ENCODE measurements at regions not wholly inside any gene's neighbourhood (a gene's known extent, or its start where the extent isn't known, plus 50 kb on each side); places are given as distances from the start of the nearest gene placed in this dataset.

DNA sequence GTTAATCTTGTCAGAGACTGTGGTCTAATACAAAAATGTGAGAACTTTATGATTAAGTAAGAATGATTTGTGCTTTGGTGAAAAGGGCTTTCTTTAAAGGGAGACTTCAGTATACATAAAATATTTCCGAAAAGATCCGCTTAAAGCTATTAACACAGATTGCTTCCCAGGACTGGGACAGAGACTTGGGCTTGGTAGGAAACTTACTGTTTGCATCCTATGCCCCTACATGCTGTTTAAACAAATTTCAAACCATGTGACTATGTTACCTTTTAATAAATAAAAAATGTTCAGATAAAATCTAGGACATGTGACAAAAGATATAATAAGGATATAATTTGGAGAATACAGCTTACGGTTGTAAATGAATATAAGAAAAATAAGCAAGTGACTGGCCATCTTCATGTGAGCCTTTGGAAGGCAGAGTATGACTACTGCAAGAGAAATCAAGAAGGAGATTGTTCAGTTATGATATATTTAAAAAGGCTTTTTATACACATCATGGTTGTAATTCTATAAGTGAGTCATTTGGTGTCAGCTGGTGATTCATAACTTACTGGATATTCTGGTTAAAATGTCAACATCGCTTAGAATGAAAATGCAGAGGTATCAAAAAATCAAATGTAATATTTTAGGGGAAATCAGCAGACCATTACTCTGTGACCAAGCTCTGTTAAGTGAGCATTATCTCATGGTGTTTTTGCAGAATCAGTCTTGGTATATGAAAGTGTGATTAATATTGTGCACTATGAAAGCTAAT, 234.7 kb upstream of the E2F7 start:
- CTCF ChIA-PET = interaction anchor here (1.2 kb wide), 1 partner anchor 25 kb away, joined by 7 read pairs; no protein-coding TSS in a partner anchor
- no peak overlapping the region for H3K4me3 ChIP-seq (replicated peaks in 1 of 3; ENCODE audit: insufficient read depth in 1 of 3, low read depth in 1 of 3, low read length in 3 of 3)
- BruUV-seq (replicated peaks) = no TSS peak
- H3K27ac ChIP-seq (ENCODE audit: insufficient read depth, low read depth, low read length) = no peak overlapping the region
- FAIRE-seq (no peak), DNase-seq (ENCODE audit: low read depth, low spot score) (peak; percentile 45)
- peak; percentile 60 for TF ChIP-seq JUN (IDR thresholded peaks at IDR 0.05; ENCODE audit: borderline replicate concordance, insufficient read depth, insufficient read length, low read depth)
- TF ChIP-seq, protein P1, sequence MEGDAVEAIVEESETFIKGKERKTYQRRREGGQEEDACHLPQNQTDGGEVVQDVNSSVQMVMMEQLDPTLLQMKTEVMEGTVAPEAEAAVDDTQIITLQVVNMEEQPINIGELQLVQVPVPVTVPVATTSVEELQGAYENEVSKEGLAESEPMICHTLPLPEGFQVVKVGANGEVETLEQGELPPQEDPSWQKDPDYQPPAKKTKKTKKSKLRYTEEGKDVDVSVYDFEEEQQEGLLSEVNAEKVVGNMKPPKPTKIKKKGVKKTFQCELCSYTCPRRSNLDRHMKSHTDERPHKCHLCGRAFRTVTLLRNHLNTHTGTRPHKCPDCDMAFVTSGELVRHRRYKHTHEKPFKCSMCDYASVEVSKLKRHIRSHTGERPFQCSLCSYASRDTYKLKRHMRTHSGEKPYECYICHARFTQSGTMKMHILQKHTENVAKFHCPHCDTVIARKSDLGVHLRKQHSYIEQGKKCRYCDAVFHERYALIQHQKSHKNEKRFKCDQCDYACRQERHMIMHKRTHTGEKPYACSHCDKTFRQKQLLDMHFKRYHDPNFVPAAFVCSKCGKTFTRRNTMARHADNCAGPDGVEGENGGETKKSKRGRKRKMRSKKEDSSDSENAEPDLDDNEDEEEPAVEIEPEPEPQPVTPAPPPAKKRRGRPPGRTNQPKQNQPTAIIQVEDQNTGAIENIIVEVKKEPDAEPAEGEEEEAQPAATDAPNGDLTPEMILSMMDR (IDR thresholded peaks at IDR 0.05; ENCODE audit: extremely low read depth in 1 of 2, insufficient read depth in 1 of 2, low read depth in 1 of 2, low read length in 2 of 2) = no peak
- TF ChIP-seq POLR2AphosphoS5 (IDR thresholded peaks at IDR 0.05; ENCODE audit: insufficient read depth, low read depth, low read length) = no peak
- TF ChIP-seq, protein P2, sequence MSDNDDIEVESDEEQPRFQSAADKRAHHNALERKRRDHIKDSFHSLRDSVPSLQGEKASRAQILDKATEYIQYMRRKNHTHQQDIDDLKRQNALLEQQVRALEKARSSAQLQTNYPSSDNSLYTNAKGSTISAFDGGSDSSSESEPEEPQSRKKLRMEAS (IDR thresholded peaks at IDR 0.05; ENCODE audit: insufficient read depth, insufficient read length) = no peak
- peak; percentile 72 for TF ChIP-seq FOS (IDR thresholded peaks at IDR 0.05; ENCODE audit: borderline replicate concordance, insufficient read depth, low read length)
- H3K36me3 ChIP-seq (ENCODE audit: control insufficient read depth in 2 of 2, extremely low read depth in 1 of 2, insufficient read depth in 2 of 2, low read length in 2 of 2) = no peaks in the 10 kb centered on the region
- H3K4me2 ChIP-seq (ENCODE audit: insufficient read depth, low read length) = no peak overlapping the region
- H3K9me3 ChIP-seq (replicated peaks; ENCODE audit: control insufficient read depth, insufficient read depth, low read length) = no peaks in the 10 kb centered on the region
- H3K9ac ChIP-seq (replicated peaks; ENCODE audit: extremely low read depth, insufficient read depth, low read length) = no peak overlapping the region
- H2AFZ ChIP-seq (ENCODE audit: low read depth, low read length) = no peak overlapping the region
- H3K4me1 ChIP-seq (ENCODE audit: control insufficient read depth, extremely low read depth, insufficient read depth, low read length) = peaks cover 6% of the 10 kb centered on the region
- H4K20me1 ChIP-seq (replicated peaks; ENCODE audit: control insufficient read depth, extremely low read depth, insufficient read depth, low read length) = no peaks in the 10 kb centered on the region
- H3K27me3 ChIP-seq (ENCODE audit: control insufficient read depth in 2 of 2, insufficient read depth in 2 of 2, low read length in 2 of 2) = no peaks in the 10 kb centered on the region
- H3K9me1 ChIP-seq (replicated peaks; ENCODE audit: control insufficient read depth, extremely low read depth, insufficient read depth, low read length) = no peaks in the 10 kb centered on the region
- no peaks in the 10 kb centered on the region for H3K79me2 ChIP-seq (ENCODE audit: control insufficient read depth, insufficient read depth, low read length)
- POLR2A ChIA-PET = no interaction called here
- intact Hi-C loops (cut with micrococcal nuclease) (no loop called here), dilution Hi-C loops (cut with MboI; ENCODE audit: extremely low pct_ligation_motif_present, low sequenced_read_pairs) (no loop called here)

Measured in endothelial cell of umbilical vein (primary cell).